ENCODE measurements at regions not wholly inside any gene's neighbourhood (a gene's known extent, or its start where the extent isn't known, plus 50 kb on each side); places are given as distances from the start of the nearest gene placed in this dataset.

DNA sequence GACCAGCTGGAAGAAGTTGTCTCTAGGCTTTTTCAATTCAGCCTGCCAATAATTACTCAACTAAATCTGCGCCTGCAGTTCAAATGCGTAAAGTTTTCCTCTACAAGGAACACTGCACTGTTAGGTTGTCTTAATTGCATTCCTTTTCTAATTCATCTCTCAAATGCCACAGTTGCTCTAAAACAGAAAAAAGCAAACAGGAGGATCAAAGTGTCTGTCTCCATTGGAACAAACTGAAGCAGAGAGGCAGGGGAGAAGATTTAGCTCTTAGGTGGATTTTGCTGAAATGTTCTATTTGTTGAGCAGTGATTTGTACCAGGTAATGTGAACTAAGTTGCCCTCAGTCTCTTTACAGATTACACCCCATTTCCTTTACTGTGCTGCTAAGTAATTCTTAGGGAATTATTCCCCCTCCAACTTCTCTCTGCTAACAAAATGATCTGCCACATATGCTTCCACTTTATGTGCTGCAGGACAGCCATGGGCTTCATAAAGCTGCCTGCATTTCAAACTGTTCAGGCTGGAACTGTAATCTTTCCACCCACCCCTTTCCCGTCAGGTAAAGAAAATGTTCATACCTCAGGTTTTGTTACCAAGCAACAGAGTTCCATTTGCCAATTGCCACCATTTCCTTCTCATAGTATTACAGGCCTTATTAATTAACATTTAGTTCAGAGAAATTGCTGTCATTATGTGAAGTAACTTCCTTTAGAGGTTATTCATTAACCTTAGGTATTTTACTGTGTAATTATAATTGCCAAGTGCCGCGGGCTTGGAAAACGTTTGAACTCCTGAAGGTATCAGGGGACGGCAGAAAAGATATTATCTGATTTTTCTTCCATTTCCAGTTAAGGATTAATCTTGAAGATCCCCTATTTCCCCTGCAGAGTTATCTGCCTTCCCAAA is 149.3 kb downstream of the SPRY1 start:
- Mint-ChIP-seq H3K9me3 (peaks cover 4% of the 10 kb centered on the region), H3K27ac (no peak overlapping the region), H3K4me1 (peaks cover 2% of the 10 kb centered on the region)

DNA sequence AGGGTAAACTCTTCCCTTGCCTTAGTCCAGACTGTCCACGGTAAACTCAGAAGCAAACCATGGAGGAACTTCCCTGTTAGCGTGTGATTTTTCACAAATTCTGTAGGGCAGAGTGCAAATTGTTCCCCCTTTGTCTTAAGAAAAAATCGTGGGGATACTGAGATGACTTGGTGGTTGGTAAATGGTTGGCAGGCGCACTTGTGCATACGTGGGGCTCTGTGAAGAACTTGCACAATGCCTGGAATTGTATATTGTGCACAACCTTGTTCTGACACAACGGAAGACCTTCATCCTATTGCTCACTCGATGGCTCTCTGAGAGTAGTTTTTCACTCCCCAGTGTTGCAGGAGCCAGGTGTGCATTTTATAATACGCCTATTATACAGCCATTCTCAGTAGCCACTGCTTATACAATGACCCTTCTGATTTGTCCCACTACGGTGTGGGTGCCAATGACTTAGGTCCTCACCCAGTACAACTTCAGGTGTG is 150.0 kb downstream of the SPRY1 start:
- Mint-ChIP-seq H3K36me3 (peaks cover 3% of the 10 kb centered on the region), H3K27me3 (no peaks in the 10 kb centered on the region)

More for the DNA sequence above, 149.3 kb downstream of the SPRY1 start:
- H3K4me3 Mint-ChIP-seq, result no peak overlapping the region
- H3K36me3 Mint-ChIP-seq, result peaks cover 3% of the 10 kb centered on the region
- no peaks in the 10 kb centered on the region for H3K27me3 Mint-ChIP-seq
- DNase-seq, result no peak

DNA sequence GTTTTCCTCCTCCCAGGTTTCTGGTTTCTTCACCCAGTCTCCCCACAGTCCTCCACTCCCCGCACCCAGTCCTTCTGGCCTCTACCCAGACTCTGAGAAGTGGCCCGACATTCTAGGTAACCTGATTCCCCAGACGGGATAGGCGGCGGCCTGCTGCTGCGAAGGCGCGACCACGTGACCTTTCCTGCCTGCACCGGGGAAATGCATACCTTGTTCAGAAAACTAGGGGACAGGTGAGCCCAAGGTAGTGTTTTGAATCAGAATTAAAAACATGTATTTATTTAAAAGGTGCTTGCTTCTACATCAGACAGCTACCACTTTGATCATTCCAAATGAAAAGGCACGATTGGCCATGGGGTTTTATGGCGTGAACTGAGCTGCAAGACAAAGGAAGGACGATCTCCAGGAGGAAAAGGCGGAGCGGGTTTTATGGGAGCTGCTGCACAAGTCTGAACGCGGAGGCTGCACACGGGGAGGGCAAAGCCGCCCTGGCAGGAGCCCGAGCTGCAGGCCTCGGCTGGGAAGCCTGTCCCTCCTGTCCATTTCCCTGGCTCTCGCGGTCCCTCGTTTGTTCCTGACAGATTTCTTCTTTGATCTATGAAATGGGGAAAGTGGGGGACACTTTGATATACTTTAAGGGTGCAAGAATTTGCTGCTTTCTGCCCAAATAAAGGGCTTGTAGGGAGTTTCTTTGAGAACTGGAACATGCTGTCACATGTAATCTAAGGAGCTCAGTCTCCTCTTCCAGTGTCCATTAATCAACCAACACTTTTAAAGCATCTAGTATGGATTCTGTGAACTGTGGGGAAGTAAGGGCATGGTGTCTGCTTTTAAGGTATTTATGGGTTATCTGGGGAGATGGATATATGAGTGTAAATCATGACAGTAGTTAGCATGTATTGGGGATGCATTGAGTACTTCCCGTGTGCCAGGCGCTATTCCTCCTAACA is 150.9 kb downstream of the SPRY1 start:
- Mint-ChIP-seq H3K9me3 (peaks cover 4% of the 10 kb centered on the region), H3K27me3 (no peaks in the 10 kb centered on the region)

More for the DNA sequence above, 150.0 kb downstream of the SPRY1 start:
- Mint-ChIP-seq H3K27ac (no peak overlapping the region), H3K4me3 (no peak overlapping the region), H3K4me1 (peaks cover 2% of the 10 kb centered on the region), H3K9me3 (peaks cover 4% of the 10 kb centered on the region)
- no peak for DNase-seq

DNA sequence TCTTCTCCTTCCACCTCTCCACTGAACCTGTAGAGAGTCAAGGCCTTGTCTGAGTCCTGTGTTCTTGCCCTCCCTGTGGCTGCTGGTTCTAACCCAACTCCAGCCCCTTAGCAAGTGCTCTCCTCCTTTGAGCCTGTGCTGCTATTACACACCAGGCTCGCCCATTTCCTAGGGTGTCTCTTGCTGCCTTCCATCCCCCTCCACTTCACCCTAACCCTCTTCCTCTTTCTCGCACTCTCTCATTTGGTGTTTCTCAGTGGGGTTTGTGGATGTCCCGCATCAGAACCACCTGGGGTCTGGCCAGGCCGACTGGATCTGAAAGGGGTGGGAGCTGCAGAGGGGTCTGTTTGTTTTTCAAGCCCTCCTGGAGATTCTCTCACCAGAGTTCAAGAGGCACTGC is 156.7 kb downstream of the SPRY1 start:
- Mint-ChIP-seq H3K27ac (no peak overlapping the region), H3K27me3 (peaks cover 3% of the 10 kb centered on the region), H3K4me3 (no peak overlapping the region), H3K36me3 (peaks cover 3% of the 10 kb centered on the region), H3K4me1 (peaks cover 6% of the 10 kb centered on the region), H3K9me3 (peaks cover 4% of the 10 kb centered on the region)
- DNase-seq, result no peak

More for the DNA sequence above, 150.9 kb downstream of the SPRY1 start:
- no peak for DNase-seq
- Mint-ChIP-seq H3K4me3 (no peak overlapping the region), H3K4me1 (peaks cover 2% of the 10 kb centered on the region), H3K27ac (no peak overlapping the region), H3K36me3 (peaks cover 3% of the 10 kb centered on the region)

DNA sequence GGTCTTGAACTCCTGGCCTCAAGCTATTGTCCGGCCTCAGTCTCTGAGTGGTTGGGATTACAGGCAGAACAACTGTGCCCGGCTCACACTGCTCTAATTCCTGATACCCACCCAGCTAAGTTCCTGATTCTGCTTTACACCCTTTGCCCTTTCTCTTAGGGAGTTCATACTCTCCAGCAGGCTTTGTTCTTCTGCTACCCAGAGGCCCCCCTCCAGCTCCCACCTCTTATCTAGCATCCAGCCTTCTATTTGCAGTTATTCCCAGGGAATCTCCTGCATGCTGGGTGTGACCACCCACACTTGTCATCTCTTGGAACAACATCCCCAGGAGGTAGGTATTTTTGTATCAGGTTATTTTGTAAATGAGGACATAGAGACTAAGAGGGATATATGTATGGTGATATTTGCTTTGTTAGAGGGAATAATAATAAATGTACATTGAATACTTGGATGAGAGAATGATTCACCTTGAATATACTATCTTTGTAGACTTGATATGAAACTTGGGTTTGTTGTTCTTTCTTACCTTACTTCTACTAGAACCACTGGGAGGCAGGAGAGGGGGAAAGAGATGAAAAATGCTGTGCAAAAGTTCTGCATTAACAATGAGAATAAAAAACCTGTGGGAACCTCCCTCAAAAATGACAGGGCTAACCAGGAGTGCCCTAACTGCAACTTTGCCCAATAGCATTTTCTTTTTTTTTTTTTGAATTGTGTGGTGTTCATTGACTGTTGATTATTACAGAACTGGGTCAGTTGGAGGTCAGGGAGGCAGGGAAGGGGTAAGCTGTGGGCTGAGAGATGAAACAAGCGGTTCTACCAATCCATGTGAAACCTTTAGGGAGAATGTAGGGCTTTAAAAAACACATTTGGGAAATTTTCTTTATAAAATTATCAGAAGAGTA is 157.4 kb downstream of the SPRY1 start:
- peaks cover 3% of the 10 kb centered on the region for H3K36me3 Mint-ChIP-seq
- DNase-seq, result no peak
- H3K27me3 Mint-ChIP-seq, result peaks cover 3% of the 10 kb centered on the region
- H3K9me3 Mint-ChIP-seq, result peaks cover 4% of the 10 kb centered on the region
- H3K4me3 Mint-ChIP-seq, result no peak overlapping the region
- H3K4me1 Mint-ChIP-seq, result peaks cover 6% of the 10 kb centered on the region
- H3K27ac Mint-ChIP-seq, result no peak overlapping the region

DNA sequence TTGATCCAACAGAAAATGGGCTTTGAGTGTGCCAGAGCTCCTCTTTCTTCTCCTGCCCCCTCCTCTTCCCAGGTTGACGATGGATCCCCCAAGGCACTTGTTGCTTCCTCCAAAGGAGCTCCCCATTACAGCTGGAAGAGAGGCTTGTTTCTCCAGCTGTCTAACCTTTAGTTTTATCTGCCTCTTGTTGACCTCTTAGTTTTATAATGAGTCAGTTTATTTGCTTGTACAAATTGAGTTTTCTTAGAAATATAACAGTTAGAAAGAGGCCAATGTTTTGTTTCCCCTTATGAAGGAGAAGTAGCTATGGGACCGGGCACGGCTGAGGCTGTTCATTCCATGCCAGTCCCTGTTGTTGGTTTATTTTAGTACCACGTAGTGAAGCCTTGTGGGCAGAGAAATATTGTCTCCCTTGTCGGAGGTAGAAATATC is 158.2 kb downstream of the SPRY1 start:
- Mint-ChIP-seq H3K4me3 (no peak overlapping the region), H3K27me3 (peaks cover 3% of the 10 kb centered on the region), H3K27ac (no peak overlapping the region), H3K36me3 (peaks cover under 1% of the 10 kb centered on the region), H3K4me1 (peaks cover 6% of the 10 kb centered on the region), H3K9me3 (peaks cover 1% of the 10 kb centered on the region)
- DNase-seq, result no peak

DNA sequence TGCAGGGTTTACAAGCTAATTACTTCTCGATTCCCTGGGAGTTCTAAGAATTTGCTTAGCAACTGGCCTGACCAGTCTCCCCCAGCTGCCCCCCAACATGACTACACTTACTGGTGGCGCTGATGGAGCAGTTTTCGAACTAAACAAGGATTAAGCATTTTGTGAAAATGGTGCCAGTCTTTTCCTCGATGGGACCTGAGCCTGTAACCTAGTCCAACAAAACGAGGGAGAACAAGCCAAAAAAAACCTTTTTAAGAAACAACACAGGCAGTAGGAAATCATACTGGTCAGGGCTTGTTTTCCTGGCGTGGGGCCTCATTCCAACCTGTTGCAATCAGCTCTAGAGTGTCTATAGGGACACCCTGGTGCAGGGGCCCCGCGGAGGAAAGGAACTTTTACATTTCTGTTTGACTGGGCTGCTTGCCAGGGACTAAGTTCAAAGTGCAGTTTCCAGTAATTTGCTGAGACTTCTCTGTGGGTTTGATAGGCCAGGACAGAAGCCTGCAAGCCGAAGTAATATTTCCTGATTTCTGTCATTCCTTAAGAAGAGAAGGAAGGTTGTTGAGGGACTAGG is 158.7 kb downstream of the SPRY1 start:
- H3K27me3 Mint-ChIP-seq, result peaks cover 3% of the 10 kb centered on the region
- no peak overlapping the region for H3K27ac Mint-ChIP-seq
- peaks cover 6% of the 10 kb centered on the region for H3K4me1 Mint-ChIP-seq
- DNase-seq, result no peak
- H3K4me3 Mint-ChIP-seq, result no peak overlapping the region
- H3K36me3 Mint-ChIP-seq, result no peaks in the 10 kb centered on the region
- H3K9me3 Mint-ChIP-seq, result no peaks in the 10 kb centered on the region

DNA sequence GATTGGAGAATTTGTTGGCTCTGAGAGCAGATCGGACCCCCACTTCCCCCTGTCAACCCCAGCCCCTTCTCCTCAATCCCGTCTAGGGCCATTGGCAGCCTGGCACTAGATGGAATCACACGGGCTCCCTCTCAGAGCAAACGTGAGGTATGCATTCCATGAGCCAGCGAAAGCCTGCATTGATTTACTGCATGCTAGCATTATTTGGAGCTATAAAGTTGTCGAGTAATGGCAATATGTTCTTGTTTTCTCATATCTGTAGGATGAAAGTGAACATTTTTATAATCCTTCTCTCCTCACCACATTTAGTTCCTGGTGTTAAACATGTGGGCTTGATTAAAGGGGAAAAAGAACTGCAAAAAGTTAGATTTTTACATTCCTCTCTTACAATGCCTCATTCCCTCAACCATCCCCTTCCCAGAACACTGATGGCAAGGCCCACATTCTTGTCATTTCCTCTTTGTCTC is 159.2 kb downstream of the SPRY1 start:
- H3K9me3 Mint-ChIP-seq, result no peaks in the 10 kb centered on the region
- peaks cover 3% of the 10 kb centered on the region for H3K27me3 Mint-ChIP-seq
- H3K27ac Mint-ChIP-seq, result no peak overlapping the region
- H3K4me3 Mint-ChIP-seq, result no peak overlapping the region
- DNase-seq, result no peak
- H3K36me3 Mint-ChIP-seq, result no peaks in the 10 kb centered on the region
- peaks cover 6% of the 10 kb centered on the region for H3K4me1 Mint-ChIP-seq

DNA sequence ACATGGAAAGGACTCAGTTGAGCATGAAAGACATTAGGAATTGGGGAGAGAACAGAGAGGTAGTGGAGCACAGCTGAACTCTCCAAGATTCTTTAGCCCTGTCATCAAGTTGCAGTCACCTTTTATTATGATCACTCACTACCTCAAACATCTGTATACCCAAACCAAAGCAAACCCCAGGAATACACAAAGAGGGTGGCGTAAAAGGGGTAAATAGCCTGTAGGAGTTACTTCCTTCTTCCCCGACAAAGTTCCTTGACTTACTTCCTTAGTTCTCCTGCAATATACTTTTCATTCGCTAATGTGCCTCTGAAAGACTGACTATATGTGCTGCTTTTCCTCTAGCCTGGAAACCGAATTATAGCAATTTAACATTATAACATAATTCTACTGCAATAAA is 159.9 kb downstream of the SPRY1 start:
- DNase-seq, result no peak
- Mint-ChIP-seq H3K9me3 (no peaks in the 10 kb centered on the region), H3K4me1 (peaks cover 6% of the 10 kb centered on the region), H3K4me3 (no peak overlapping the region), H3K36me3 (no peaks in the 10 kb centered on the region), H3K27ac (no peak overlapping the region), H3K27me3 (peaks cover 3% of the 10 kb centered on the region)

DNA sequence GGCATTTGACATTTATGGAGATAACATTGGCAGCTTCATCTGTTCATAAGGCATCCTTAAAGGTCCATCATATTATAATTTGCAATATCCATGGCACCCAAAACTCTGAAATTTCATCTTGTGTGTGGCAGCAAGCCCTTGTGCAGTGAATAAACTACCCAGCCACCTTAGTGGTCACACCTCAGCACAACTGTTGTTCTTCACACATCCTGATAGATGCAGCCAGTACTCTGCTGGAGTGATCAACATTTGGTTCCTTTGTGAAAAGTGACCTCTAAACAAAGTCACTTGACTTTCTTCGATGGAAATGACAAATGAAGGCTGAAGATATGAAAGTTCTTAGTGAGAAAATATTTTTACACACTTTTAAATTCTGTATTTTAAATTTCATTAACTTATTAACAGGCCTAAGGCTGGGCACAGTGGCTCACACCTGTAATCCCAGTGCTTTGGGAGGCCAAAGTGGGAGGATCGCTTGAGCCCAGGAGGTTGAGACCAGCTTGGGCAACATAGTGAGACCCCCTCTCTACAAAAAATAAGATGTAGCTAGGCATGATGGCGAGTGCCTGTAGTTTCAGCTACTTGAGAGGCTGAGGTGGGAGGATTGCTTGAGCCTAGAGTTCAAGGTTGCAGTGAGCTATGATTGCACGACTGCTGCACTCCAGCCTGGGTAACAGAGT is 161.4 kb downstream of the SPRY1 start:
- peaks cover 6% of the 10 kb centered on the region for H3K4me1 Mint-ChIP-seq

DNA sequence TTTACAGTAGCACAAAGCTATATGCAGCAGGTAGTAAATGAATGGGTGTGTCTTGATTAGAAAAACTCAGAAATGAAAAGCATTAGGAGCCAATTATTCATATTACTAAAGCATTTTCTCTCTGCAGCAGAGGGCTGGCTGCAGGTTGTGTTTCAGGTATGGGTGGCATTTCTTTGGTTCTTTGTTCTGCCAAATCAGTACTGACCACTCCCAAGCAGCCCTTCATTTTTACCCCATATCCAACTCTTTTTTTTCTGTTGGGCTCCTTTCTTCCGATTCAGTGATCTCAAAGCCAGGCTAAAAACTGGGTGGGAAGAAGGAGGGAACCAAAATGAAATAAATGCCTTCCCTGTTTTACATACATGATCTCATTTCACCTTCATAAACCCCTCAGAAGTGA is 162.3 kb downstream of the SPRY1 start:
- peaks cover 3% of the 10 kb centered on the region for H3K27me3 Mint-ChIP-seq
- DNase-seq, result no peak
- peaks cover 5% of the 10 kb centered on the region for H3K4me1 Mint-ChIP-seq
- no peak overlapping the region for H3K27ac Mint-ChIP-seq
- no peaks in the 10 kb centered on the region for H3K36me3 Mint-ChIP-seq
- no peaks in the 10 kb centered on the region for H3K9me3 Mint-ChIP-seq
- no peak overlapping the region for H3K4me3 Mint-ChIP-seq

More for the DNA sequence above, 161.4 kb downstream of the SPRY1 start:
- Mint-ChIP-seq H3K27me3 (peaks cover 3% of the 10 kb centered on the region), H3K4me3 (no peak overlapping the region), H3K36me3 (no peaks in the 10 kb centered on the region), H3K9me3 (no peaks in the 10 kb centered on the region), H3K27ac (no peak overlapping the region)
- no peak for DNase-seq

DNA sequence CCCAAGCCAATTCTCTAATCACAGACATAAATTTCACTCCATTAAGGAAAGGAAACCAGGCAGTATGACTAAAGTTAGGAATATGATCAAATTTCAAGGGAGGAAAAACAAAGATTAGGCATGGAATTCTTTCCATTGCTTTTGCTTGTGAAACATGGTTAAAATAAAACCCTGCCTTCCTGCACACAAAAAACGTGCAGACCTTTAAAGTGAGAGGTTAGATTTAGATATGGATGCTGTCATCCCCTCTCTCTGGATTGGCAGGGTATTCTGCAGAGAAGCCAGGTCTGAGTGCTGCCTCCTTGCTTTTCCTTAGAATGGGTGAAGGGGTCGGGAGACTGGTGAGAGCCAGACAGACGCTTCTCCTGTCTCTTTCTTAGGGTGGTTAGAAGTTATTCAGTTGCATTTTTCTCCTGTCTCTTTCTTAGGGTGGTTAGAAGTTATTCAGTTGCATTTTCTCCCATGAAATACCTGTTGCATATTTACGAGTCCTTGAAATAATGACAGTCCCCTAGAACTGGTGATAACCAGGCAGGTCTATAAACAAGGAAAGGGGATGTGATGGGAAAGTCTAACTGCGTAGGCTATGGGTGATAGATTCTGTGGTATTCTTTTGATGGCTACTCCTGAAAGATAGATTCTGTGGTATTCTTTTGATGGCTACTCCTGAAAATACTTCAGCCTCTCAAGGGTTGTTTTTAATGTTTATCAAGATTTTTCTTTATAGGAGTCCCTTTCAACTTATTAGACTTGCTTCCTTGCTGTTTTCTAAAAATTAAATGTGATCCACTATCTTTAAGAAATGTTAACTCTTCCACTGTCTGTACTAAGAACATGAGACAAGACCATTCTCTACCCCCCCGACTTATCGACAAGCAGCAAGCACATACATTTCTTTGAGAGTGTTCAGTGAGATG is 163.6 kb downstream of the SPRY1 start:
- no peak overlapping the region for H3K4me3 Mint-ChIP-seq
- peaks cover 5% of the 10 kb centered on the region for H3K4me1 Mint-ChIP-seq
- no peak overlapping the region for H3K27ac Mint-ChIP-seq
- peaks cover 1% of the 10 kb centered on the region for H3K9me3 Mint-ChIP-seq
- H3K27me3 Mint-ChIP-seq, result peaks cover 3% of the 10 kb centered on the region
- DNase-seq, result no peak
- no peaks in the 10 kb centered on the region for H3K36me3 Mint-ChIP-seq

DNA sequence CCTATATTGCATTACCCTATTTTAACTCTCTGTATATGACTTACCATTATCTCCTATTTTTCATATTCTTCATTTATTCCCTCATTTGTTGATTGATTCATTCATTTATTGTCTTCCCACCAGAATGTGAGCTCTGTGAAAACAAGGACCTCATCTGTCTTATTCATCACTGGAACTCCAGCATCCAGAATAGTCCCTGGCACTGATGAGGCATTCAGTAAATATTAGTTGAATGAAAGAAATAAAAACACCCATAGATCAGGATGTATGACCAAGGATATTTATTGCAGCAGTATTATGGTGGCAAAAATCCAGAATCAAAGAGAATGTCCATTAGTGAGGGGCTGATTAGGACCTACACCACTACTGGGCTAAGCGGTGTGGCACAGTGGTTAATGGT is 164.9 kb downstream of the SPRY1 start:
- peaks cover 5% of the 10 kb centered on the region for H3K4me1 Mint-ChIP-seq
- no peak for DNase-seq
- no peaks in the 10 kb centered on the region for H3K36me3 Mint-ChIP-seq
- H3K9me3 Mint-ChIP-seq, result peaks cover 1% of the 10 kb centered on the region
- H3K4me3 Mint-ChIP-seq, result no peak overlapping the region
- H3K27me3 Mint-ChIP-seq, result no peaks in the 10 kb centered on the region
- no peak overlapping the region for H3K27ac Mint-ChIP-seq
